ENCODE measurements at regions not wholly inside any gene's neighbourhood (a gene's known extent, or its start where the extent isn't known, plus 50 kb on each side); places are given as distances from the start of the nearest gene placed in this dataset.

- DNase-seq: no peak
Observed at GRCh38 chr5:144915452-144915851, 744.8 kb downstream of the KCTD16 start.

GRCh38 chr5:144913661-144914060 lies 743.0 kb downstream of the KCTD16 start:
- no peak for DNase-seq

GRCh38 chr5:144896473-144896872 lies 725.8 kb downstream of the KCTD16 start:
- DNase-seq: no peak

GRCh38 chr5:144886668-144887067 lies 716.0 kb downstream of the KCTD16 start:
- no peak for DNase-seq

- no peak for DNase-seq
Observed at GRCh38 chr5:144882739-144883283, 712.1 kb downstream of the KCTD16 start.

- DNase-seq: no peak
Observed at GRCh38 chr5:144880513-144880912, 709.8 kb downstream of the KCTD16 start.

GRCh38 chr5:144876990-144877389 lies 706.3 kb downstream of the KCTD16 start:
- DNase-seq: no peak

- DNase-seq: no peak
Observed at GRCh38 chr5:144873076-144873475, 702.4 kb downstream of the KCTD16 start.

GRCh38 chr5:144864118-144864517 lies 693.4 kb downstream of the KCTD16 start:
- DNase-seq: peak; percentile 60

GRCh38 chr5:144857454-144857853 lies 686.8 kb downstream of the KCTD16 start:
- no peak for DNase-seq

- no peak for DNase-seq
Observed at GRCh38 chr5:144844086-144844485, 673.4 kb downstream of the KCTD16 start.

GRCh38 chr5:144832416-144832815 lies 661.7 kb downstream of the KCTD16 start:
- no peak for DNase-seq

GRCh38 chr5:144831650-144832049 lies 661.0 kb downstream of the KCTD16 start:
- DNase-seq: no peak

- DNase-seq: no peak
Observed at GRCh38 chr5:144822503-144822902, 651.8 kb downstream of the KCTD16 start.

GRCh38 chr5:144820278-144820677 lies 649.6 kb downstream of the KCTD16 start:
- DNase-seq: no peak

GRCh38 chr5:144815131-144815530 lies 644.5 kb downstream of the KCTD16 start:
- DNase-seq: no peak

- DNase-seq: no peak
Observed at GRCh38 chr5:144812763-144813162, 642.1 kb downstream of the KCTD16 start.

- DNase-seq: no peak
Observed at GRCh38 chr5:144800169-144800568, 629.5 kb downstream of the KCTD16 start.

GRCh38 chr5:144798595-144798994 lies 627.9 kb downstream of the KCTD16 start:
- DNase-seq: no peak

GRCh38 chr5:144794922-144795321 lies 624.2 kb downstream of the KCTD16 start:
- DNase-seq: no peak

GRCh38 chr5:144788556-144788955 lies 617.9 kb downstream of the KCTD16 start:
- no peak for DNase-seq

GRCh38 chr5:144788046-144788445 lies 617.4 kb downstream of the KCTD16 start:
- no peak for DNase-seq

GRCh38 chr5:144779368-144779767 lies 608.7 kb downstream of the KCTD16 start:
- no peak for DNase-seq

- DNase-seq: no peak
Observed at GRCh38 chr5:144778561-144778960, 607.9 kb downstream of the KCTD16 start.

- no peak for DNase-seq
Observed at GRCh38 chr5:144774197-144774596, 603.5 kb downstream of the KCTD16 start.

GRCh38 chr5:144773628-144774027 lies 603.0 kb downstream of the KCTD16 start:
- no peak for DNase-seq

Measured in NCI-H1105 treated with DMSO at 0.1 percent for 48 hours (cell line).